ENCODE measurements at regions not wholly inside any gene's neighbourhood (a gene's known extent, or its start where the extent isn't known, plus 50 kb on each side); places are given as distances from the start of the nearest gene placed in this dataset.

DNA sequence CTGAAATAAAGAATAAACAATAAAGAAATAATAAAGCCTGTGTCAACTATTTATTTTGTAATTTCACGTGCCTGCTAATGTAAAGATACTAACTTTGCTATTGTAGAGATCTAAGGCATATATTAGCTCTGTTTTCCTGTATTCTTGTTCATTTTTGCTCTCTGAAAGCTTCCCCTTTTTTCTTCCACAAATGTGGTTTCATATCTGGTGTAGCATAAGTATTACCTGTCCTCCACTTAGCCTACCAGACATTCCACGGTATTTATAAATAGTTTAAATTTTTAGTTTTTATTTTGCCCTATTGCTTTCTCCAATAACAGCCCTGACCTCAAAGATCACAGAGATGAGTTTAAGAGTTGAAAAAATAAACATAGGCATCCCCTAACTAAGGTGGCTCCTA is 92.6 kb upstream of the ATP2B1 start:
- no peak for DNase-seq (ENCODE audit: low read depth)
- TF ChIP-seq, protein P1, sequence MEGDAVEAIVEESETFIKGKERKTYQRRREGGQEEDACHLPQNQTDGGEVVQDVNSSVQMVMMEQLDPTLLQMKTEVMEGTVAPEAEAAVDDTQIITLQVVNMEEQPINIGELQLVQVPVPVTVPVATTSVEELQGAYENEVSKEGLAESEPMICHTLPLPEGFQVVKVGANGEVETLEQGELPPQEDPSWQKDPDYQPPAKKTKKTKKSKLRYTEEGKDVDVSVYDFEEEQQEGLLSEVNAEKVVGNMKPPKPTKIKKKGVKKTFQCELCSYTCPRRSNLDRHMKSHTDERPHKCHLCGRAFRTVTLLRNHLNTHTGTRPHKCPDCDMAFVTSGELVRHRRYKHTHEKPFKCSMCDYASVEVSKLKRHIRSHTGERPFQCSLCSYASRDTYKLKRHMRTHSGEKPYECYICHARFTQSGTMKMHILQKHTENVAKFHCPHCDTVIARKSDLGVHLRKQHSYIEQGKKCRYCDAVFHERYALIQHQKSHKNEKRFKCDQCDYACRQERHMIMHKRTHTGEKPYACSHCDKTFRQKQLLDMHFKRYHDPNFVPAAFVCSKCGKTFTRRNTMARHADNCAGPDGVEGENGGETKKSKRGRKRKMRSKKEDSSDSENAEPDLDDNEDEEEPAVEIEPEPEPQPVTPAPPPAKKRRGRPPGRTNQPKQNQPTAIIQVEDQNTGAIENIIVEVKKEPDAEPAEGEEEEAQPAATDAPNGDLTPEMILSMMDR (conservative IDR thresholded peaks at IDR 0.05; ENCODE audit: low read depth, low read length), result no peak
- H3K4me3 ChIP-seq (ENCODE audit: low read depth, low read length), result no peak overlapping the region

DNA sequence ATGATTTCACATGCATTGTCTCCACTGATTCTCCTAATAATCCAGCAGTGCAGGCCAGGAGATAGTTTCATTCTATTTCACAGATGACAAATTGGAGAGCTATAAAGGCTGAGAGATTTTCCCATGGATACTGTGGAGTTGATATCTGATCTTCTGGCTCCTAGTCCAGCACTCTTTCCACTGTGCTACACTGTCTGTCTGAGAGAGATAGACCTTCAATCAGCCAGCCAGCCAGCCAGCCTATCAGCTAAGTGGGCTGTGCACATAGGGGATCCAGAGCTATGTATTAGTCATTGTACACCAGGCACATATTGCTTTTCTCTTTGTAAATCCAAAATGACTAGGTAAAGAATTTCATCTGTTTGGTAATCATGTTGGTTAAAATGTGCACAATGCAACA is 91.8 kb upstream of the ATP2B1 start:
- TF ChIP-seq, protein P1 (conservative IDR thresholded peaks at IDR 0.05; ENCODE audit: low read depth, low read length), result no peak
- DNase-seq (ENCODE audit: low read depth), result no peak
- no peak overlapping the region for H3K4me3 ChIP-seq (ENCODE audit: low read depth, low read length)

DNA sequence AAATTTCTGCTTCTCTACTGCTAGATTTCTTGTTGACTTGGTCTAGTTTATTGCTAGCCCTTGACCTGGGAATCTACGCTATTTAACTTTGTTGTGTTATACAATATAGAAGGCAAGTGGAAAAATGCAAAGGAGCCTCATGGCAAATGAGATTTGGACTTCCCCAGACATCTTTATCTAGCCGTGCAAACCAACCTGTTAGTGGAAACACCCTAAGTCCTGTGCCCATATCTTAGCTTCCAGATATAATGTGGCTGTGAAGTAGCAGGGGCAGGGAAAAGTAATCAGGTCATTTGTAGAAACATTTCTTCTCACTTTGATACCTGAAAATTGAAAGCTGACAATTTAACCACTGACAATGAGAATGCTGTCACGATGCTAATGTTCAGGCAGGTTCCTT is 90.7 kb upstream of the ATP2B1 start:
- H3K4me3 ChIP-seq (ENCODE audit: low read depth, low read length), result no peak overlapping the region
- TF ChIP-seq, protein P1 (conservative IDR thresholded peaks at IDR 0.05; ENCODE audit: low read depth, low read length), result no peak
- DNase-seq (ENCODE audit: low read depth), result no peak

DNA sequence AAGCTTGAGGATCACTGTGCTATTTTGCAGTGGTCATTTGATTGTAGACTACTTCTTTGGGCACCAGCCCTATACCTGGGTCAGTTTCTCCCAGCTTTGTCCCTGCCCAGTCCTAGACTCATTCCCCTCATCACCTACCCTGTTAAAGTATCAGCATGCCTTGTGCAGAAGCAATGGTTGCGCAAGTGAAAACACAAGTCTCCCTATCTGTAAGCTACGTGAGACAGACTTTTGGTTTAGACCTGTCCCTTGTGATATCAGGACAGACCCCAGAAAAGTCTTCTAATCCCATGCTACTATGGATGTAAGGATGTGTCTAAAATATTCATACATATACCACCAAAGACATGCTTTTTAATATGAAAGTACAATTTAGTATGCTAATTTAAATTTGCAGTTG is 88.8 kb upstream of the ATP2B1 start:
- no peak for DNase-seq (ENCODE audit: low read depth)
- H3K4me3 ChIP-seq (ENCODE audit: low read depth, low read length), result no peak overlapping the region
- TF ChIP-seq, protein P1 (conservative IDR thresholded peaks at IDR 0.05; ENCODE audit: low read depth, low read length), result no peak

DNA sequence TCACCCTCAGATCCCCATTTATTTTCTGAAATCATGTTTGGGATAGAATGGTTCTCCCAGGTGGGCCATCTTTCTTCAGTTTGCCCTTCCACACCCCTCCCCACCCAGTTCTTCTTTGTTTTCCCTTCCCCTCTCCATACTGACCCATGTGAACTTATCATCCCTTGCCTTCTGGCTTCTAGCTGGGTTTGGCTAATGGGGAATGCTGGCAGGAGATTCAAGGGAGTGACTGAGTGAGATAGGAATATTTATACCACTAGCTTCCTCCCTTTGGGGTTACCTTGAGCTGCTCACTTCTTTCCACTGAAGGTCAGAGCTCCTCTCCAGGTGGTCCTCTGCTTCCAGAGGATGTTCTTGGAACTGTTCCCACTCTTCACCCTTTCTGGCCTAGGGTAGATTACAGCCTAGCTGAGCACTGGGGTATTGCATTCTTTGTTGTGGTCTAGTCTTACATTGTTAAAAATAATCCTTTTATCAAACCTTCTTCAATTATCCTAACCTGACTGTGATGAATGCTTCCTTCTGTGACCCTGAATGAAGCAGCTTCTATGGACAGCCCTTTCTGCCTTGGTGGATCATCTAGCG is 88.3 kb upstream of the ATP2B1 start:
- TF ChIP-seq, protein P1 (conservative IDR thresholded peaks at IDR 0.05; ENCODE audit: low read depth, low read length), result no peak
- no peak overlapping the region for H3K4me3 ChIP-seq (ENCODE audit: low read depth, low read length)
- DNase-seq (ENCODE audit: low read depth), result no peak

DNA sequence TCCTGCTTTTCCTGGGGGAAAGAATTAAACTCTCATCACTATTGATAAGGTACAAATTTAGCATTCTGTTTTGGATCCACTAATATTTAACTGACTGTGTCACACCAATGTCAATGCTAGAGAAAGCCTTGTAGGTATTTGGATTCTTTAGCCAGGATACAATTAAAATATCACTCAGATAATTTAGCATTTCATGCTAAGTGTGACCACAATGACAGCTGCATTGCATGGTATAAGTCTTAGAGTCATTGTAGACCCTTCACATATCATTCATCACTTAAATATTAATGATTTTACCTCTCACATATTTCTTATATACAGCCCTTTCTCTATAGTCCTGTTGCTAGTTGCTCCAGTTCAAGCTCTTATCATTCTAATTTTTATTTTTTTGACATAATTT is 85.3 kb upstream of the ATP2B1 start:
- H3K4me3 ChIP-seq (ENCODE audit: low read depth, low read length), result no peak overlapping the region
- TF ChIP-seq, protein P1 (conservative IDR thresholded peaks at IDR 0.05; ENCODE audit: low read depth, low read length), result no peak
- DNase-seq (ENCODE audit: low read depth), result no peak

DNA sequence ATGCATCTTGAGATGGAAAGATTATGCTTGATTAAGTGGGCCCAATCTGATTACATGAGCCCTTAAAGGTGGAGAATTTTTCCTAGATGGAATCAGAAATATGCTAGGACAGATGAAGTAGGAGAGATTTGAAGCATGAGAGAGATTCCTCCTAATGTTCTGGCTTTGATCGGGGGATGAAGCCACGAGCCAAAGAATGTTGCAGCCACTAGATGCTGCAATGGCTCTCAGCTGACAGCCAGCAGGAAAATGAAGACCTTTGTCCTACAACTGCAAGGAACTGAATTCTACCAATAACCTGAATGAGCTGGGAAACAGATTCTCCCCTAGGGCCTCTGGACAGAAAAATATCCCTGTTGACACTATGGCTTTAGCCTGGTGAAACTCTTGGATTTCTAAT is 82.6 kb upstream of the ATP2B1 start:
- no peak overlapping the region for H3K4me3 ChIP-seq (ENCODE audit: low read depth, low read length)
- no peak for DNase-seq (ENCODE audit: low read depth)
- TF ChIP-seq, protein P1 (conservative IDR thresholded peaks at IDR 0.05; ENCODE audit: low read depth, low read length), result no peak

All from epithelial cell of proximal tubule (primary cell).